Natural killer cell (primary cell): ENCODE measurements at regions not wholly inside any gene's neighbourhood (a gene's known extent, or its start where the extent isn't known, plus 50 kb on each side); places are given as distances from the start of the nearest gene placed in this dataset.

Experiments
- ATAC-seq, 3 donors: fragments of 150-1000 bp in 2 of 3; fragments of 200-7000 bp in 1 of 3; cut with Tn5 transposase; 1 replicate in 1 of 3; 2 replicates in 2 of 3; pipeline ENCODE4 v1.10.0; 2021; ENCODE audit warnings: mild to moderate bottlenecking in 2 of 3, moderate library complexity in 2 of 3
- DNase-seq, 2 donors: peaks; one replicate each; pipeline versions ENCODE4 v3.0.0 to v3.0.0-alpha.2; 2013 to 2021; ENCODE audit warnings: mixed read lengths in 1 of 2
- H3K27ac ChIP-seq: one replicate; pipeline ENCODE4 v1.5.1; 2013; ENCODE audit warnings: mild to moderate bottlenecking, low read length
- H3K27me3 ChIP-seq: one replicate; pipeline ENCODE4 v1.6.1; 2013; ENCODE audit warnings: low read length; ENCODE audit not compliant: control insufficient read depth, insufficient read depth
- H3K36me3 ChIP-seq: one replicate; pipeline ENCODE4 v1.6.1; 2013; ENCODE audit warnings: low read length; ENCODE audit not compliant: control insufficient read depth, insufficient read depth
- H3K4me1 ChIP-seq: one replicate; pipeline ENCODE4 v1.6.1; 2013; ENCODE audit warnings: low read length; ENCODE audit not compliant: control insufficient read depth, insufficient read depth
- H3K4me3 ChIP-seq: one replicate; pipeline ENCODE4 v1.5.1; 2013; ENCODE audit warnings: low read length
- H3K9me3 ChIP-seq: one replicate; pipeline ENCODE4 v1.6.1; 2013; ENCODE audit warnings: low read length; ENCODE audit not compliant: control insufficient read depth, insufficient read depth
- H3K27ac Mint-ChIP-seq, 2 donors: one replicate each; pipeline ENCODE4 v1.8.0; 2022; ENCODE audit warnings: mild to moderate bottlenecking in 2 of 2, mixed read lengths in 2 of 2, moderate library complexity in 1 of 2
- H3K27me3 Mint-ChIP-seq, 2 donors: one replicate each; pipeline ENCODE4 v1.8.0; 2022; ENCODE audit warnings: low read depth in 2 of 2, mixed read lengths in 2 of 2
- H3K36me3 Mint-ChIP-seq: one replicate; pipeline ENCODE4 v1.8.0; 2022; ENCODE audit warnings: mixed read lengths
- H3K4me1 Mint-ChIP-seq, 2 donors: one replicate each; pipeline ENCODE4 v1.8.0; 2022; ENCODE audit warnings: mixed read lengths in 2 of 2
- H3K4me3 Mint-ChIP-seq: one replicate; pipeline ENCODE4 v1.8.0; 2022; ENCODE audit warnings: mild to moderate bottlenecking, moderate library complexity, mixed read lengths
- H3K9me3 Mint-ChIP-seq, 2 donors: one replicate each; pipeline ENCODE4 v1.8.0; 2022; ENCODE audit warnings: mixed read lengths in 2 of 2
- CTCF ChIP-seq: fragments of 200-600 bp; IDR thresholded peaks from one replicate; pipeline ENCODE4 v1.8.0; 2022; ENCODE audit warnings: antibody characterized with exemption
- WGBS: methylation state at CpG from one replicate; pipeline ENCODE4 v1.1.7; 2013; ENCODE audit warnings: missing lambda C conversion rate; ENCODE audit not compliant: insufficient coverage; 5-methylcytosine and 5-hydroxymethylcytosine counted together
- intact Hi-C: fragments of 100-400 bp; cut with micrococcal nuclease; formaldehyde crosslinking; loops from one replicate; pipeline ENCODE4 v1.14.2; 2022

GRCh38 chr11:130576146-130576545, 127.7 kb downstream of the ADAMTS15 start:
- no peak overlapping the region for H3K27ac Mint-ChIP-seq
- H3K9me3 Mint-ChIP-seq, result no peaks in the 10 kb centered on the region
- Histone ChIP-seq H3K4me1 (no peaks in the 10 kb centered on the region), H3K36me3 (no peaks in the 10 kb centered on the region), H3K27me3 (no peaks in the 10 kb centered on the region), H3K27ac (no peak overlapping the region), H3K4me3 (no peak overlapping the region), H3K9me3 (no peaks in the 10 kb centered on the region)
- no peaks in the 10 kb centered on the region for H3K4me1 Mint-ChIP-seq
- no peak overlapping the region for H3K4me3 Mint-ChIP-seq
- TF ChIP-seq CTCF, result no peak
- peaks cover 3 to 6% of the 10 kb centered on the region in 2 donors for H3K27me3 Mint-ChIP-seq
- intact Hi-C loops, result no loop called here
- no peaks in the 10 kb centered on the region for H3K36me3 Mint-ChIP-seq
- DNase-seq (no peak), ATAC-seq (no peak)
- 90% methylated on average over 7 of the region's 7 CpGs for WGBS

- intact Hi-C loops, result no loop called here
- TF ChIP-seq CTCF, result no peak
- H3K27me3 ChIP-seq, result no peaks in the 10 kb centered on the region
- H3K27ac ChIP-seq, result no peak overlapping the region
- Mint-ChIP-seq H3K9me3 (no peaks in the 10 kb centered on the region), H3K4me1 (no peaks in the 10 kb centered on the region), H3K27ac (no peak overlapping the region), H3K4me3 (no peak overlapping the region), H3K36me3 (no peaks in the 10 kb centered on the region), H3K27me3 (peaks cover 7 to 15% of the 10 kb centered on the region in 2 donors)
- H3K4me3 ChIP-seq, result no peak overlapping the region
- DNase-seq (no peak), ATAC-seq (no peak)
- no peaks in the 10 kb centered on the region for H3K4me1 ChIP-seq
- H3K9me3 ChIP-seq, result no peaks in the 10 kb centered on the region
- H3K36me3 ChIP-seq, result no peaks in the 10 kb centered on the region
- WGBS, result 81% methylated on average over 8 of the region's 8 CpGs
Observed at GRCh38 chr11:130578738-130579368, 130.4 kb downstream of the ADAMTS15 start.

- DNase-seq (no peak), ATAC-seq (no peak)
- Mint-ChIP-seq H3K27me3 (peaks cover 4 to 15% of the 10 kb centered on the region in 2 donors), H3K9me3 (no peaks in the 10 kb centered on the region), H3K4me1 (no peaks in the 10 kb centered on the region), H3K36me3 (no peaks in the 10 kb centered on the region), H3K4me3 (no peak overlapping the region), H3K27ac (no peak overlapping the region)
- no peaks in the 10 kb centered on the region for H3K36me3 ChIP-seq
- no peaks in the 10 kb centered on the region for H3K9me3 ChIP-seq
- no peak overlapping the region for H3K4me3 ChIP-seq
- WGBS, result 53% methylated on average over 4 of the region's 4 CpGs
- no peaks in the 10 kb centered on the region for H3K4me1 ChIP-seq
- no peak overlapping the region for H3K27ac ChIP-seq
- no peaks in the 10 kb centered on the region for H3K27me3 ChIP-seq
- intact Hi-C loops, result no loop called here
- no peak for TF ChIP-seq CTCF
Observed at GRCh38 chr11:130580372-130580771, 131.9 kb downstream of the ADAMTS15 start.

GRCh38 chr11:130580891-130581492, 132.5 kb downstream of the ADAMTS15 start:
- Mint-ChIP-seq H3K27me3 (peaks cover 4 to 15% of the 10 kb centered on the region in 2 donors), H3K4me1 (no peaks in the 10 kb centered on the region)
- WGBS, result 93% methylated on average over 4 of the region's 5 CpGs

More at GRCh38 chr11:130580891-130581492, 132.5 kb downstream of the ADAMTS15 start:
- Mint-ChIP-seq H3K9me3 (no peaks in the 10 kb centered on the region), H3K4me3 (no peak overlapping the region), H3K27ac (no peak overlapping the region), H3K36me3 (no peaks in the 10 kb centered on the region)
- H3K36me3 ChIP-seq, result no peaks in the 10 kb centered on the region
- intact Hi-C loops, result no loop called here
- DNase-seq (no peak), ATAC-seq (peak in 1 of 3 donors; percentile 33)
- no peak for TF ChIP-seq CTCF
- no peak overlapping the region for H3K4me3 ChIP-seq
- no peak overlapping the region for H3K27ac ChIP-seq
- no peaks in the 10 kb centered on the region for H3K9me3 ChIP-seq
- H3K27me3 ChIP-seq, result no peaks in the 10 kb centered on the region
- H3K4me1 ChIP-seq, result no peaks in the 10 kb centered on the region
